Right lobe of liver (tissue), 4 donors: ENCODE measurements at regions not wholly inside any gene's neighbourhood (a gene's known extent, or its start where the extent isn't known, plus 50 kb on each side); places are given as distances from the start of the nearest gene placed in this dataset.

ENCODE experiments used
- CTCF ChIP-seq, 4 donors: fragments of 200-600 bp in 3 of 4; fragments of 450-650 bp in 1 of 4; IDR thresholded peaks; one replicate each; pipeline versions ENCODE4 v1.5.1 to v1.8.0; 2016 to 2022; ENCODE audit warnings: antibody characterized with exemption in 4 of 4, mild to moderate bottlenecking in 2 of 4
- POLR2A ChIP-seq: fragments of 450-650 bp; IDR thresholded peaks from one replicate; pipeline ENCODE4 v1.6.1; 2017; ENCODE audit warnings: antibody characterized with exemption, mild to moderate bottlenecking
- donor health status: DM: no; HTN: no; CAD: no.
- donor health status: DM: no; HTN: no; CAD: no.
- donor health status: DM: no; HTN: yes; CAD: no.

DNA sequence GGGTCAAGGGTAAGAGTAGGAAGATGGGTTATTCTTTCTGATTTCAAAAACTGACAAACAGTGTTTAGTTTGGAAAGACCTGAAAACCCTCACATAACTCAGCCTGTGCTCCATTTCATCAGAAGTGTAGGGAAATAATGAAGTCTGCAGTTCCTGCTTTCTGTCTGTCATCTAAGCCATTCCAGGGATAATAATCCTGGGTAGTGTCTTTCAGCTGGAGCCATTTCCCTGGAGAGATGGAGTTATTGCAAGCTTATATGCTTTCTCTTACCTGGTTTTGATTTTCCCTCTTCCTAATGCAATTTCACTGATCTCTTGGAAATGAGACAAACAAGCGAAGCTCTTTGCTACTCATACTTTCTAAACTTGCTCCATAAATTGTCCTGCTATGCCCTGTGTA lies 824.8 kb upstream of the LCORL start:
- TF ChIP-seq CTCF (IDR thresholded peaks at IDR 0.05) (no peak), POLR2A (no peak)
